GM12891 (cell line): ENCODE measurements at regions not wholly inside any gene's neighbourhood (a gene's known extent, or its start where the extent isn't known, plus 50 kb on each side); places are given as distances from the start of the nearest gene placed in this dataset.
"Not testable (repeated sequence)": the region's sequence is repeated elsewhere in the genome, so short reads cannot be mapped to it uniquely, and the experiment has no call there.

Experiments used
- DNase-seq: peaks from one replicate; pipeline ENCODE4 v3.0.0; 2011; ENCODE audit warnings: low spot score; ENCODE audit not compliant: insufficient read length
- FAIRE-seq: peaks from 2 replicates; lab custom pipeline; 2011; peaks lifted over from hg19 to GRCh38; lab: Jason Lieb, UNC
- PAX5 ChIP-seq: IDR thresholded peaks from 2 replicates; pipeline ENCODE4 v1.6.1; 2011; ENCODE audit warnings: low read length, moderate library complexity, mild to moderate bottlenecking; ENCODE audit not compliant: insufficient read depth, severe bottlenecking
- POLR2A ChIP-seq: IDR thresholded peaks from 2 replicates; pipeline ENCODE4 v1.6.1; 2011; ENCODE audit warnings: low read depth, low read length, control low read depth
- POLR2AphosphoS5 ChIP-seq: IDR thresholded peaks from 2 replicates; pipeline ENCODE4 v1.6.1; 2011; ENCODE audit warnings: low read depth, low read length, control low read depth
- POU2F2 ChIP-seq: IDR thresholded peaks from 2 replicates; pipeline ENCODE4 v1.6.1; 2011; ENCODE audit warnings: low read depth, mild to moderate bottlenecking, control low read depth, low read length, moderate library complexity
- SPI1 ChIP-seq: IDR thresholded peaks from 2 replicates; pipeline ENCODE4 v1.6.1; 2011; ENCODE audit warnings: low read depth, low read length, control low read depth
- TAF1 ChIP-seq: IDR thresholded peaks from 2 replicates; pipeline ENCODE4 v1.6.1; 2011; ENCODE audit warnings: low read depth, low read length, control low read depth

GRCh38 chr5:120306303-120306702, 157.8 kb upstream of the PRR16 start:
- FAIRE-seq (no peak), DNase-seq (no peak)
- TF ChIP-seq POLR2A (no peak), POU2F2 (no peak), POLR2AphosphoS5 (no peak), TAF1 (no peak), SPI1 (no peak), PAX5 (no peak)

- FAIRE-seq (no peak), DNase-seq (no peak)
Measured at GRCh38 chr5:120314191-120314590, 149.9 kb upstream of the PRR16 start.

GRCh38 chr5:120320626-120321025, 143.5 kb upstream of the PRR16 start:
- DNase-seq (no peak), FAIRE-seq (no peak)
- TF ChIP-seq POLR2A (no peak), PAX5 (no peak), SPI1 (no peak), POLR2AphosphoS5 (no peak), TAF1 (no peak), POU2F2 (no peak)

More at GRCh38 chr5:120314191-120314590, 149.9 kb upstream of the PRR16 start:
- no peak for TF ChIP-seq TAF1
- TF ChIP-seq PAX5 = no peak
- TF ChIP-seq POU2F2 = no peak
- TF ChIP-seq SPI1 = no peak

GRCh38 chr5:120326651-120327050, 137.4 kb upstream of the PRR16 start:
- FAIRE-seq = no peak
- no peak for DNase-seq
- no peak for TF ChIP-seq SPI1
- no peak for TF ChIP-seq POLR2A
- no peak for TF ChIP-seq POU2F2
- no peak for TF ChIP-seq POLR2AphosphoS5
- TF ChIP-seq TAF1 = no peak
- TF ChIP-seq PAX5 = no peak

GRCh38 chr5:120327180-120327579, 136.9 kb upstream of the PRR16 start:
- no peak for FAIRE-seq
- no peak for DNase-seq
- TF ChIP-seq SPI1 (no peak), POU2F2 (no peak), TAF1 (no peak), PAX5 (no peak), POLR2A (no peak), POLR2AphosphoS5 (no peak)

- DNase-seq (no peak), FAIRE-seq (no peak)
- TF ChIP-seq SPI1 (no peak), POLR2A (no peak), PAX5 (no peak), POLR2AphosphoS5 (no peak), TAF1 (no peak), POU2F2 (no peak)
Measured at GRCh38 chr5:120329095-120329494, 135.0 kb upstream of the PRR16 start.

GRCh38 chr5:120330558-120330957, 133.5 kb upstream of the PRR16 start:
- FAIRE-seq = no peak
- TF ChIP-seq POLR2A = no peak
- TF ChIP-seq POU2F2 = no peak
- TF ChIP-seq TAF1 = no peak
- no peak for TF ChIP-seq POLR2AphosphoS5
- no peak for TF ChIP-seq PAX5
- no peak for TF ChIP-seq SPI1
- DNase-seq = no peak

- no peak for DNase-seq
- TF ChIP-seq POU2F2 (no peak), SPI1 (no peak), TAF1 (no peak), PAX5 (no peak), POLR2AphosphoS5 (no peak), POLR2A (no peak)
- no peak for FAIRE-seq
Measured at GRCh38 chr5:120344181-120344580, 119.9 kb upstream of the PRR16 start.

GRCh38 chr5:120345947-120346346, 118.2 kb upstream of the PRR16 start:
- TF ChIP-seq PAX5 (no peak), POLR2A (no peak), TAF1 (no peak), POU2F2 (no peak), POLR2AphosphoS5 (no peak), SPI1 (no peak)
- no peak for FAIRE-seq
- DNase-seq = no peak

- not testable (repeated sequence) for DNase-seq, FAIRE-seq
Measured at GRCh38 chr5:120351071-120351470, 113.0 kb upstream of the PRR16 start.

- no peak for DNase-seq
- TF ChIP-seq POLR2AphosphoS5 (no peak), PAX5 (no peak), POLR2A (no peak), POU2F2 (no peak), SPI1 (no peak), TAF1 (no peak)
- FAIRE-seq = no peak
Measured at GRCh38 chr5:120354126-120354525, 110.0 kb upstream of the PRR16 start.

GRCh38 chr5:120358949-120359348, 105.2 kb upstream of the PRR16 start:
- FAIRE-seq = no peak
- no peak for DNase-seq
- TF ChIP-seq POU2F2 (no peak), POLR2AphosphoS5 (no peak), PAX5 (no peak), POLR2A (no peak), TAF1 (no peak), SPI1 (no peak)
